ENCODE measurements at regions not wholly inside any gene's neighbourhood (a gene's known extent, or its start where the extent isn't known, plus 50 kb on each side); places are given as distances from the start of the nearest gene placed in this dataset.

DNA sequence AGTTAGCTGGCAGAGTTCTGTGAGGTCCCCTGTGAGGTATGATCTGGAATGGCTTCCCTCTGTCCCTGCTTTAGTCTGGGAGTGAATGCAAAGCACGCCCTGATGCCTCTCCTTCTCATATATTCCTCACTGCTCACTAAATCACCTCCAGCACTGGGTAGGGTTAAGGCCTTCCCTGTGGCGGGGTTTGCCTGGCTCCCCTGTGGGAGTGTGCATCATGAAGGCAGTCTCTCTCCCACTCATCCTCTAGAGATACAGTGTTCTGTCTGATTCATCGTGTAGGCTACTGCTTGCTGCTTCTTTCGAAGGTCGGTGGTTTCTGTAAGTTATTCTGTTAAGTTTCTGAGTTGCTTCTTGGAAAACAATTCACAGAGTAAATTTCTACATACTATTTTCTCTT, 420.0 kb upstream of the EYS start:
- no peak for DNase-seq
- intact Hi-C loops (cut with DNase I) = no loop called here
- Histone ChIP-seq H3K9me3 (ENCODE audit: control insufficient read depth in 2 of 3, insufficient read depth in 1 of 3, low read length in 3 of 3) (no peaks in the 10 kb centered on the region), H3K27ac (ENCODE audit: low read depth in 2 of 2, low read length in 2 of 2) (no peak overlapping the region), H3K27me3 (ENCODE audit: control insufficient read depth, insufficient read depth, low read length) (no peaks in the 10 kb centered on the region), H3K4me3 (ENCODE audit: low read length in 3 of 3) (no peak overlapping the region), H3K4me1 (ENCODE audit: control insufficient read depth in 2 of 3, insufficient read depth in 2 of 3, low read depth in 1 of 3, low read length in 3 of 3) (no peaks in the 10 kb centered on the region), H3K36me3 (ENCODE audit: control insufficient read depth in 2 of 3, insufficient read depth in 3 of 3, low read length in 3 of 3) (no peaks in the 10 kb centered on the region), H3K9ac (ENCODE audit: low read length in 3 of 3) (no peak overlapping the region)
- TF ChIP-seq, protein P1, sequence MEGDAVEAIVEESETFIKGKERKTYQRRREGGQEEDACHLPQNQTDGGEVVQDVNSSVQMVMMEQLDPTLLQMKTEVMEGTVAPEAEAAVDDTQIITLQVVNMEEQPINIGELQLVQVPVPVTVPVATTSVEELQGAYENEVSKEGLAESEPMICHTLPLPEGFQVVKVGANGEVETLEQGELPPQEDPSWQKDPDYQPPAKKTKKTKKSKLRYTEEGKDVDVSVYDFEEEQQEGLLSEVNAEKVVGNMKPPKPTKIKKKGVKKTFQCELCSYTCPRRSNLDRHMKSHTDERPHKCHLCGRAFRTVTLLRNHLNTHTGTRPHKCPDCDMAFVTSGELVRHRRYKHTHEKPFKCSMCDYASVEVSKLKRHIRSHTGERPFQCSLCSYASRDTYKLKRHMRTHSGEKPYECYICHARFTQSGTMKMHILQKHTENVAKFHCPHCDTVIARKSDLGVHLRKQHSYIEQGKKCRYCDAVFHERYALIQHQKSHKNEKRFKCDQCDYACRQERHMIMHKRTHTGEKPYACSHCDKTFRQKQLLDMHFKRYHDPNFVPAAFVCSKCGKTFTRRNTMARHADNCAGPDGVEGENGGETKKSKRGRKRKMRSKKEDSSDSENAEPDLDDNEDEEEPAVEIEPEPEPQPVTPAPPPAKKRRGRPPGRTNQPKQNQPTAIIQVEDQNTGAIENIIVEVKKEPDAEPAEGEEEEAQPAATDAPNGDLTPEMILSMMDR (IDR thresholded peaks at IDR 0.05; ENCODE audit: borderline replicate concordance, extremely low read depth, insufficient read depth) = no peak
- no peak for FAIRE-seq

GRCh38 chr6:66126358-66126757, 419.3 kb upstream of the EYS start:
- intact Hi-C loops (cut with DNase I) = no loop called here
- H3K27me3 ChIP-seq (ENCODE audit: control insufficient read depth, insufficient read depth, low read length) = no peaks in the 10 kb centered on the region
- TF ChIP-seq, protein P1 (IDR thresholded peaks at IDR 0.05; ENCODE audit: borderline replicate concordance, extremely low read depth, insufficient read depth) = no peak
- FAIRE-seq = no peak
- H3K4me3 ChIP-seq (ENCODE audit: low read length in 3 of 3) = no peak overlapping the region
- H3K9me3 ChIP-seq (ENCODE audit: control insufficient read depth in 2 of 3, insufficient read depth in 1 of 3, low read length in 3 of 3) = no peaks in the 10 kb centered on the region
- H3K9ac ChIP-seq (ENCODE audit: low read length in 3 of 3) = no peak overlapping the region
- DNase-seq = no peak
- H3K27ac ChIP-seq (ENCODE audit: low read depth in 2 of 2, low read length in 2 of 2) = no peak overlapping the region
- no peaks in the 10 kb centered on the region for H3K4me1 ChIP-seq (ENCODE audit: control insufficient read depth in 2 of 3, insufficient read depth in 2 of 3, low read depth in 1 of 3, low read length in 3 of 3)
- no peaks in the 10 kb centered on the region for H3K36me3 ChIP-seq (ENCODE audit: control insufficient read depth in 2 of 3, insufficient read depth in 3 of 3, low read length in 3 of 3)

GRCh38 chr6:66103954-66104353, 396.9 kb upstream of the EYS start:
- TF ChIP-seq, protein P1 (IDR thresholded peaks at IDR 0.05; ENCODE audit: borderline replicate concordance, extremely low read depth, insufficient read depth) = no peak
- peak in 1 of 5 donors; percentile 0 for DNase-seq
- Histone ChIP-seq H3K4me3 (ENCODE audit: low read length in 3 of 3) (no peak overlapping the region), H3K27me3 (ENCODE audit: control insufficient read depth, insufficient read depth, low read length) (no peaks in the 10 kb centered on the region), H3K36me3 (ENCODE audit: control insufficient read depth in 2 of 3, insufficient read depth in 3 of 3, low read length in 3 of 3) (no peaks in the 10 kb centered on the region), H3K9me3 (ENCODE audit: control insufficient read depth in 2 of 3, insufficient read depth in 1 of 3, low read length in 3 of 3) (peaks cover 0 to 3% (median 0%) of the 10 kb centered on the region in 3 donors), H3K9ac (ENCODE audit: low read length in 3 of 3) (no peak overlapping the region), H3K4me1 (ENCODE audit: control insufficient read depth in 2 of 3, insufficient read depth in 2 of 3, low read depth in 1 of 3, low read length in 3 of 3) (no peaks in the 10 kb centered on the region), H3K27ac (ENCODE audit: low read depth in 2 of 2, low read length in 2 of 2) (no peak overlapping the region)
- intact Hi-C loops (cut with DNase I) = no loop called here
- no peak for FAIRE-seq

GRCh38 chr6:66103354-66103753, 396.3 kb upstream of the EYS start:
- no peak for DNase-seq
- Histone ChIP-seq H3K27me3 (ENCODE audit: control insufficient read depth, insufficient read depth, low read length) (no peaks in the 10 kb centered on the region), H3K36me3 (ENCODE audit: control insufficient read depth in 2 of 3, insufficient read depth in 3 of 3, low read length in 3 of 3) (no peaks in the 10 kb centered on the region), H3K4me1 (ENCODE audit: control insufficient read depth in 2 of 3, insufficient read depth in 2 of 3, low read depth in 1 of 3, low read length in 3 of 3) (no peaks in the 10 kb centered on the region), H3K9ac (ENCODE audit: low read length in 3 of 3) (no peak overlapping the region), H3K9me3 (ENCODE audit: control insufficient read depth in 2 of 3, insufficient read depth in 1 of 3, low read length in 3 of 3) (peaks cover 0 to 3% (median 0%) of the 10 kb centered on the region in 3 donors), H3K27ac (ENCODE audit: low read depth in 2 of 2, low read length in 2 of 2) (no peak overlapping the region), H3K4me3 (ENCODE audit: low read length in 3 of 3) (no peak overlapping the region)
- no peak for FAIRE-seq
- intact Hi-C loops (cut with DNase I) = no loop called here
- TF ChIP-seq, protein P1 (IDR thresholded peaks at IDR 0.05; ENCODE audit: borderline replicate concordance, extremely low read depth, insufficient read depth) = no peak
